NCI-H524 (cell line): ENCODE measurements at regions not wholly inside any gene's neighbourhood (a gene's known extent, or its start where the extent isn't known, plus 50 kb on each side); places are given as distances from the start of the nearest gene placed in this dataset.
A peak's percentile ranks its signal among the peaks of the same experiment; 100 is the strongest.
"Not testable (repeated sequence)": the region's sequence is repeated elsewhere in the genome, so short reads cannot be mapped to it uniquely, and the experiment has no call there.

Source experiments
- DNase-seq, 2 experiments: peaks; one replicate each; lab custom pipeline; 2025; lab: John Stamatoyannopoulos, UW

DNA sequence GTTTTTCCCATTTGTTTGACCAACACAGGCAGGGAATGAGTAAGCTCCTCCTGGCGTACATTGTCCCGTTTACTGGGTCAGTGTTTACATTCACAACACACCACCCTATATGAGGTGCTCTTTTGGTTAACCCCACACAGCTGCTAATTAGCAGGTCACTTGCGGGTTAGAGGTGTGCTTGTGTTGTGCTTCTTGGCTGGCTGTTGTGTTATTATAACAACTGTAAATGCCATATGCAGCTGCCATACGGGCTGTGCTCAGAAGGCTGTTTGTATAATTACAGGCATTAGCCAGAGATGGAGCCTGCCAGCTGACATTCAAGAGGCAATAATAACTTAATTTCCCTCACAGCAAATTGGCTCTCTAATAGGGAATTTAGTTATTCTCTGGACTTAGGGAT lies 205.1 kb upstream of the ELAC2 start:
- peak in 1 of 2 experiments; percentile 1 for DNase-seq

DNA sequence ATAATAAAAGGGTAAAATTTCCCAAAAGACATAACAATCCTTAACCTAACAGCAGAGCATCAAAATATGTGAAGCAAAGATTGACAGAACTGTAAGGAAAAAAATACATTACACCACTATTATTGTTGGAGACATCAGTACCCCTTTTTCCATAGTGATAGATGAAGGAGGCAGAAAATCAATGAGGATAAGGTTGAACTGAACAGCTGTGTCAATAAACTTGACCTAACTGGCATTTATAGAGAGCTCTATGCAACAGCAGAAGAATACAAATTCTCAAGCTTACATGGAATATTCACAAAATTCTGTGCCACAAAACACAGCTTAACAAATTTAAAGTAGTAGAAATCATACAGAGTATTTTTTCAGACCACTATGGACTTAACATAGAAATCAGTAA lies 195.0 kb upstream of the ELAC2 start:
- DNase-seq: no peak

DNA sequence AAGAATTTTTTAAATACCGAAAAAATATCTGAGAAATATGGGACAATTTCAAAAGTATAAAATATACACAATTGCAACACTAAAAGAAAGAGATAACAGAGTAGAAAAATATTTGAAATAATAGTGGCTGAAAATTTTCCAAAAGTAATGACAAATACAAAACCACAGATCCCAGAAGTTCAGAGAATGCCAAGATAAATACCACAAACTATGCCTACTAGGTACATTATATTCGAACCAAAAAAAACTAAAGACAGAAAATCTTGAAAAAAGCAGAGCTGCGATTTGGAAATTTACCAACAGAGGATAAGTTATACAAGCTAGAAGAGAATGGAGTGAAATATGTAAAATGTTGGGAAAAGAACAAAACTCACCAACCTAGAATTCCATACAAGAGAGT lies 191.3 kb upstream of the ELAC2 start:
- no peak for DNase-seq

DNA sequence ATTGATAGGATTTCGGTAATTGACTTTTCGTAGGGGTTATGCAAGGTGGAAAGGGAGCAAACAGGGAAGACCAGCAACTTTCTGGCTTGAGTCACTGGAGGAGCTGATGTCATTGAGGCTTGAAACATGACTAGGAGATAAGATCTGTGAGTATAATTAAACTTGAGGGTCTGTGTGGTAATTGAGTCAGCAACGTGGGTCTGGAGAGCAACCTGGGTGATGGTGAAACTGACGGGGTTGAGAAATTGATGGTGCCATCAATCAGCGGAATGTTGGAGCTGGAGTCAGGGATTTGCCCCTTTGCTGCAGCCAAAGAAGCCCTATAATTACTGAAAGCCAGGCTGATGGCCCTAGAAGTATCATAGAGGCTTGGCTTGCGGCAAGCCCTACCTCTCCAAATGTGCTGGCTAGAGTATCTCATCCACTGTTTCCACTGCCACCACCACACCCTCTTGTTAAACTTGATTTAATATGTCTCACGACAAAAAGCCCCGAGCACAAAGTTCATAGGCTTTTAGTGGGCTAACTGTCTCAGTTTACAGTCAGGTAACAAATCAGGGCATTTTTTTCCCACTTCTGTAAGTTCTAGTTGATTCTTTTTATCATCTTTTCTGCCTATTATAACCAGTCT lies 186.9 kb upstream of the ELAC2 start:
- no peak for DNase-seq

DNA sequence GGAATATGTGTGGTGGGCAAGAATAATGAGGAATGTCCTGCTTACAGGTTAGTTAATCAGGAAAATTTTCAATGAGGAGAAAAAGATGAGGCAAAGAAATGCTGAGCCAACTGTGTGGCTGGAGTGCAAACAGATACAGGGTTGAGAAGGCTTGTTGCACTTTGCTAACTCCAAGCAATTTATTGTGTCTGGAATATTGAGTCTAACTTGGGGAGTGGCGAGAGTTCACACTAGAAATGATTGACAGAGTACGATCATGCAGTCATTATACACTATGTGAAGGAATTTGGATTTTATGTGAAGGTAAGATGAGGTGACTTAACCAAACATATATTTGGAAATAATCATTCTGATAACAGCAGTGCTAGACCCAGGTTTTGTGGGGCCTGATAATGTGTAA lies 185.0 kb upstream of the ELAC2 start:
- DNase-seq: no peak

DNA sequence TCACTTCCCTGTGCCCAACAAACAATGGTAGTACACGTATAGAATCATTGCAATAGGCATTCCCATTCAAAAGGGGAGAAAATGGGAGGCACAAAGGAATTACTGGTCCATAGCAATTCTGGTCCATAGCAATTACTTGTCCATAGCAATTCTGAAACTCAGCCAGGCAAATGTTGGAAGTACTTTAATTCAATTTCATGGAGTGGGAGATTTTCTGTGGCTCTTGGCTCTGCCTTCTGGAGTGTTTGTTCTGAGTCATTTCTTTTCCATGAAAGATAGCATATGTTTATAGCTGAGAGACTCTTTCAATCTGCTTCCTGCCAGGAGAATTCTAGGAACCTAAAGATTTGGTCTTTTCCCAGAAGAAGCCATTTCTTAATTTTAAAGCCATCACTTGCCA lies 182.8 kb upstream of the ELAC2 start:
- DNase-seq: no peak

DNA sequence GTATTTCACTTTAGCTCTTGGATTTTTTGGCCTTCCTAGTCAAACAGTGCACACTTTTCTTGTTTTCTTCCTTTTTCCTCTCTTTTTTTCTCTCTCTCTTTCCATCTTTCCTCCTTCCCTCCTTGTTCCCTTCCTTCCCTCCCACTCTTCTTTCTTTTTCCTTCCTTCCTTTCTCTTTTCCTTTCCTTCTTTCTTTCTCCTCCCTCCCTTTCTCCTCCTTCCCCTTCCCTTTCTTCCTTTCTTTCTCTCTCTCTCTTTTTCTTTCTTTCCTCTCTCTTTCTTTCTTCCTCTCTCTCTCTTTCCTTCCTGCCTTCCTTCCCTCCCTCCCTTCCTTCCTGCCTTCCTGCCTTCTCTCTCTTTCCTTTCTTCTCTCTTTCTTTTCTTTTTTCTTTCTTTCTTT lies 181.6 kb upstream of the ELAC2 start:
- DNase-seq: no peak

DNA sequence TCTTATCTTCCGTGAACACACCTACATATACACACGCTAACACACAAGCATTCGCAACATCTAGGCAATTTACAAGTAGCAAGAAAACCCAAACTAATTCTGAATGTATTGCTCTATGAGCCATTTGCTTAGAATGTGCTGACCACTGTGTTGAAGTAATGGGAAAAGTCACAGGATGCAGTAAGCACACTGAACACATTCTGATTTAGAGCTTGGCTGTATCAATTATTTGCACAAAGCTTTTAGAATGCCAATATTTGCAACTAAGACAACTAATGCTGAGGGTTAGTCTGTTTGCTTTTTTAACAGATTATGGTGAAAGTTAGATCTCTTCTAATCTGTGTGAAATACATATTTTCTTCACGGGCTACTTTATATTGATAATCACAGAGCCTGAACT lies 179.8 kb upstream of the ELAC2 start:
- DNase-seq: no peak

DNA sequence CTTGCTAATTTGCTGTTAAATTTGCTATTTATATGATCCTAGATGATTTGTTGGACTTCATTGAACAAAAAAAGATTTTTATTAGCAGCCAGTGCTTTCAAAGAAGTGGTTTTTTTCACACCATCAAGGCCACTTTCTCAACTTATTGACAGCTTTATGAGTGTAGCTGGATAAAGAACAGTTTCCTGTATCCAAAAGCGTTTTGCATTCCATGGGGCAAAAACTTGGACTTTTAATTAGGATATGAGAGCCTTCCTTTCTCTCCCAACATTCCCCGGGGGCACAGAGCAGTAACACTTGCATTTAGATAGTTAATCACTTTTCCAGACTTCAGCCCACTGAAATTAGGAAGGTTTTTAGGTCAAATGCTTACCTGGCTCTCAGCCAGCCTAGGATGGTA lies 177.1 kb upstream of the ELAC2 start:
- no peak for DNase-seq

DNA sequence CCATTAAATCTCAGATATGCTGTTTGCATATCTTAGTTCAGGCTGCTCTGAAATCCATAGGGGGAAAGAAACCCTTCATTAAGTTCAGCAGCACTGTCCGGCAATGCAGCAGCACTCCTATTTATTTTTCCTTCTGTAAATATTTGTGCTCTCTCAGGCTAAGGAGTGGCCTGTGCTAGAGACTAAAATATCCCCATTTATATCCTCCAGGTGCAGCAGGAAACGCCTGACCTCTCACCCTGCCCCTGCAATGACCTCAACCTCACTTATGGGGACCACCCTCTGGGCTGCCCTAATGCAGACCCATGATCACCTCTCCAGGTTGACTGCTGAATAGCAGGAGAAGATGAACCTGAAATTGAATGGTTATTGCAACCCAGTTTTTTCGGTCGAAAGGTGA lies 165.0 kb upstream of the ELAC2 start:
- no peak for DNase-seq

DNA sequence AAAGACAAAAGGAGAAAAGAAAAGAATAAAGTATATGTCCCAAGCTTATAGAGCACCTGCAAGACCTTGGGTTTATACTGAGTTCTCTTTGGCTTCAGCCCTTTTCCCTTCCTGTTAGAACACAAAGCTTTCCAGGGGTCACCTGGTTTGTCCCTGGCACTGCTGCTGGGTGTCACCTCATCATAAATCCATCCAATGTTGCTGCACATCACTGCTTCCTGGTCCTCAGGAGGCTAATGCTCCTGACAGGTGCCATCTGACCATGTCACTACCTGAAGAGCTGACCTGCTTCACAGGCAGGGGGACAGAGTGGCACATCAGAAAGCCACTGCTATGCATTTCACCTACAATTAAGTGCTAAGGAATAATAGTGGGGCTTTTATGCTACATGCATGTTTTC lies 164.6 kb upstream of the ELAC2 start:
- no peak for DNase-seq

DNA sequence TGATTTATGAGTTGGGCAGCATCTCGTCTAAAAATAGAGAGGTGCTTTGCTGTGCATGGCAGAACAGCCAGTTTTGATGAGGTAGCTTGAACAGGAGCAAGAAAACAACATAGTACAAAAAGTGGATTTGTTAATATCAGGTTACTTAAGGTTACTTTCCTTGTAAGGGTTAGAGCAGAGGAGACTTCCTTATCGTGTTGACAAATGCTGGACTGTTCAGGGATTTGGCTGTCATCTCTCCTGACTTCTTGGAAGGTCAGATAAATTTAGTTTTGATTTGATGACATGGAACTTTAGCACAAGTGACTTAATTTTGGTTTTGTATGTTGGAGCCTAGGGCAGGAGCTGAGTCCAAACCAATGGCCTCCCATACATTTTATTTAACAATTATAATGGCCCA lies 163.9 kb upstream of the ELAC2 start:
- no peak for DNase-seq

DNA sequence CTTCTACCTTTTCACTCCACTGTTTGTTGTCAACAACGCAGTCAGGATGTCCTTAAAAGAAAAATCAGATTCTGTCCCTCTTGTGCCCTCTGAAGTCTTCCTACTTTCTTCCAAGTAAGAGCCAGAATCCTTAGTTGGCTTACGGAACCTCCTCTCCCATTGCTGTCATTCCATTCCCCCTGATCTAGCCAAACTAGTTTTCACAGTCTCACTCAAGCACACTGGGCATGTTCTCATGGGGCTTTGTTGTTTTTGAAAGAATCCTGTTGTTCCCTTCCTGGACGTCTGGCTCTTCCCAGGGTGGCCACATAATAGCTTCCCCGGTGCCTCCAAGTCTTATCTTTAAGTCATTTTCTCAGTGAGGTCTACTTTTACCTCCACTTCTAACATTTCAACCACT lies 158.6 kb upstream of the ELAC2 start:
- DNase-seq: no peak

DNA sequence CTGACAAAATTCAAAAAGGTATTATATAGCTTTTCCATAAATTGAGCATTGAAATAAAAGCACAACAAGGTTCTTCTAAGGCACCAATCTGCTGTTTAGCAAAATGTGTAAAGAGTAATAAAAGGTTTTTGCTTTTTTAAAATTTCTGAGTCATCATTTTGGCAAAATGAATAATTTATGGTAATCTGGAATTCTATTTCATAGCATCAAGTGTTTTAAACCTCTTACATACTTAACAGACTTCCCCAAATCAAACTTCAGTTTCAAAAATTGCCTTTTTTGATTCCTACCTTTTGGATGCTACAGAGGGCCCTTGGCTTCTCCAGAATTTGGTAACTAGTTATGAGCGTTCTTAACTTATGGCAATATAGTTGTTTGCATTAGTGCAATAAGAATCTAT lies 154.0 kb upstream of the ELAC2 start:
- DNase-seq: no peak

DNA sequence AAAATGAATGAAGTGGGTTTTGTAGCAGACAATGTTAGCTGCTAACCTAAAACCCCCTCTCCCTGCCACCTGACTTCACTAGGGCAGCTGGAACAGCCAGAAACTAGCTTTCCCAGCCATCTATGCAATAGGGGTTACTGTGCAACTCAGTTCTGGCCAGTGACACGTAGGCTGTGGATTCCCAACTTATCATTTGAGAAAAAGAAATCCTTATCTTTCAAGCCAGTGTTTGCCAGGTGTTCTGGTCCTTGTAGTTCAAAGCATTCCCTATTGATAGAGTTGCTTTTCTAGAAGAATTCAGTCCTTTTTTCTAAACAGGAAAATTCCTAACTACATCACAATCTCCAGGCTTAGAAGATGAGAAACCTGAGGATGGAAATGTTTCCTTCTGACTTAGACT lies 144.5 kb upstream of the ELAC2 start:
- DNase-seq: no peak

DNA sequence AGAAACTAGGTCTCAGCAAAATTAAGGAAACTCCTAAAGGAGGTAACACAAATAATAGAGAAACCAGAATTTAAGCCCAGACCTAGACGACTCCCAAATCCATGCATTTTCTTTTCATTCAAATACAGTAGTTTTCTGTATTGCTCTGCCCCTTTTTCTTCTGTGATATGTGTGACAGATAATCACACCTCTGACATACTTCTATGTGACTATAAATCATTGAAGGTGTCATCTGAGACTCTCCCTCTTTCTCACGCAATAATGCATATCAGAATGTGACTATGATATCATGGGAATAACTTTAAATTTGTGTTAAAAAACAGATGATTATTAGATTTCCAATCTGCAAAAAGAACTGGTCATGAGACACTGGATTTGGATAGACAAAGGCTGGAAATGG lies 143.0 kb upstream of the ELAC2 start:
- DNase-seq: no peak

DNA sequence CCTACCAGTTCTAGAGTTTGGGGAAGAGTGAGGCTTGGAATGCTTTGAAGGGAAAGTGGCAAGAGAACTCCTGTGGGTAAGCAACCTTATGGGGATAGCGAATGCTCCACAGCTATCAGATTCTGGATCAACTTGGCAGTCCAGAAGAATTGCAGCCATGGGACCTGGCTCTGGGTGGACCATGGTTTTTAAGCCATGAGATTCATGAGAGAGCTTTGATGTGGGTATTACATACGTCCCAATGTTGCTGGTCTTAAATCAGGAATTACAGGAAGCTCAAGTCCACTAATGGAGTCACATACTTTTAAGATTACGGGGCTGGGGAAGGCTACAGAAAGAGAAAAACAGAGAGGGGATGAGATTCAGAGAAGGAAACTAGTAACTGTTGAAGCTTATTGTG lies 142.5 kb upstream of the ELAC2 start:
- no peak for DNase-seq

DNA sequence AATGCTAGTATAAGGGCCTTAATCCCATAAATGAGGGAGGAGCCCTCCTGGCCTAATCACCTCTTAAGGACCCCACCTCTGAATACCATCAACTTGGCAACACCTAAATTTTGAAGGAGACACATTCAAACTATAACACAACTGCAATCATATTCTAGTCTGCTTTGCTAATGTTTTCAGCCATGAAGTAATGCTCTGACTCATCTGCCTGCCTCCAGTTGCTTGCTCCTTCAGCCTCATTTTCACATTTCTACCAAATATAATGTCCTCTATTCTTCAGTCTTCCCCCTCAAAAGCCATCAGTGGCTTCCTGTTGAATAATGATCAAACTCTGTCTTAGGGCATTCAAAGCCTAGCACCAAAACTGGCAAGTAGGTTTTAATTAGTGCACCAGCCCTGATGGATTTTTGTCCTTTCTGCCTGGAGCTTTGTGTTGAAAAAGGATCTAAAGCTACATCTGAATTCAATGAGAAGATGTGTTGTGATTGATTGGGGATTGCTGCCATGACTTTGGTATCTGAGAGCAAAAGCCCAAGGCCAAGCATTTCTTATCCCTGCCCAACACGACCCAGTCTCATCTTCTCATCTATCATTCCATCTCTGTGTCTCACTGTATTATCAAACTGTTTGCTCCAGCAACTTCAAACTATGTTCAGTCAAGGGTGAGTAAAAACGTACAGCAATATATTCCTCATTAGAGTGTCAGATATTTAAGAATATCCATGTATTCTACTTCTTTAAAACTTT lies 140.8 kb upstream of the ELAC2 start:
- DNase-seq: no peak

DNA sequence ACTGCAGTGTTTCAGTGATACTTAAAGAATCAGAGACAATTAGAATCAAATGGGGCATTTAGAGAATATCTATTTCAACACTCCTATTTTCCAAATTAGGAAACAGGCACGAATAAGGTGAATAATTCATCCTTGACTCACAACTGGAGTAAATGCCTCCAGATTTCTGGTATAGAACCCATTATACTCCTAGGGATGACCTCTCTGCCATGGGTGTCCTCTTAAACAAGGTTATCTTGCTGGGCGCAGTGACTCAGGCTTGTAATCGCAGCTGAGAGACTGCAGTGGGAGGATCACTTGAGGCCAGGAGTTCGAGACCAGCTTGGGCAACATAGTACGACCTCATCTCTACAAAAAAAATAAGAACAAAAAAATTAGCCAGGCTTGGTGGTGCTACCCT lies 139.8 kb upstream of the ELAC2 start:
- no peak for DNase-seq

DNA sequence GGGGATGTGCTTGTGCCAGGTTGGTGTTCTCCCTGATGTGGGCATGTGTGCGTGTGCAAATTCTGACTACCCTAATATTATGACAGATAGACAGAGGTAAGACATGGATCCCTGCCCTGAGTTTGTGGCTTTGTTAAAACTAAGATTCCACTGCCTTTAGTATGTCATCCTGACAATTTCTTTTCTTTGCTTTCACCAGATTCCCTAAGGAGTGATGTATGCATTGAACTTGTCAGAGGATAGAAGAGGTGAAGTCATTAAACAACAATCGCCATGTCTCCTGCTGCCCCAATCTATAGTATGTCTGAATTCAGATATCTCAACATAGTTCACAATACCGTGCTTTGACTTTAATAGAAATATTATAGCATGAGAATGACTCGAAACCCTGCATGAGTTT lies 137.1 kb upstream of the ELAC2 start:
- DNase-seq: no peak

DNA sequence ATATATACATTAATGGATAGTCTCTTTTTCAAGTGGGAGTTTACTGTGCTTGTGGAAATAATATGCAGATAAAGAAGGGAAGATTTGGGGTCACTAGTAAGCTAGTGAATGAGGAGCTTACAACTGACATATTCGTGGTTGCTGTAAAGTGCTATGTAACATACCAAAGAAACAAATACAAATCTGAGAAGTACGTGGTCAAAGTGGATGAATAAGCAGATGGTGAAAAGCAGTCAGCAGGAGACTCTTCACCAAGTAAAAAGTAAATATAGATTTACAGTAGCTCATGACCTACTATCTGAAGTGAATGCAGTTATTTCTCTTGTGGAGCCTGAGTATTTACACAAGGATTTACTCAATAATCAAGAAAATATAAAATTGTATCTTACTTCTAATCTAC lies 136.6 kb upstream of the ELAC2 start:
- DNase-seq: no peak

DNA sequence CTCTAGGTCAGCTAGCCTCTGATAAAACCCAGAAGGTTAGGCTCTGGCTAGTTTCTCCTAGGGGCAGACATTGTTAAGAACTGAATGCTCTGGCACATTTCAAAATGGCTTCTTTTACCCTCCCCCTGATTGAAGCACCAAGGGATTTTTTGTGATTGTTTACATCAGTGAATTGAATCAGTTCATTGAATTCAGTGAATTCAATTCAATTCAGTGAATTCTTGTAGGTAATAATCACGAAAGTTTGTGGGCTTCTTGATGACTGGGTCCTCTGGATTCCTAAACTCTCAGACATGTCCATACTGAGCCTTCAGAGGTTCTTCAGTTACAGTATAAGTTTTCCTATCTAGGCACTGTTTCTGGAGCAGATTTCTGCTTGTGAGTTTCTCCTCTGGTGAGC lies 135.2 kb upstream of the ELAC2 start:
- DNase-seq: no peak

DNA sequence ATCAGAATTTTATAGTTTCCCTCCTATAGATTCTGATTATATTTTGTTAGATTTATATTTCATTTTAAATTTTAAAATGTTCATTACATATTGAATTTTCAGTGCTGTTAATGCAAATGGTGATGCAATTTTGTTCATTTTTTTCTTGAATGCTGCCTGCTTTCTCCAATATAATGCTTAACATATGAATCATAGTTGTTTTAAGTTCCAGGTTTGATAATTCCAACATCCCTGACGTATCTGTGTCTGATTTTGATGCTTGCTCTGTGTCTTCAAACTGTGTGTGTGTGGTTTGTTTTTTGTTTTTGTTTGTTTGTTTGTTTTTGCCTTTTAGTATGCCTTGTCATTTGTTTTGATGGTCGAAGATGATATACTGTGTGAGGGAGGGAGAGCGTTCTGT lies 134.7 kb upstream of the ELAC2 start:
- no peak for DNase-seq

DNA sequence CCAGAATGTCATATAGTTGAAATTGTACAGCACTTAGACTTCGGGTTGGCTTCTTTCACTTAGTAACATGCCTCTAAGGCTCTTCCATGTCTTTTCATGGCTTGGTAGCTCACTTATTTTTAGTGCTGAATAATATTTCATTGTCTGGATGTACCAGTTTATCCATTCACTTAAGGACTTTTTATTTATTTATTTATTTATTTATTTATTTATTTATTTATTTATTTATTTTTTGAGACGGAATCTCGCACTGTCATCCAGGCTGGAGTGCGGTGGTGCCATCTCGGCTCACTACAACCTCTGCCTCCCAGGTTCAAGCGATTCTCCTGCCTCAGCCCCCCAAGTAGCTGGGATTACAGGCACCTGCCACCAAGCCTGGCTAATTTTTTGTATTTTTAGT lies 132.9 kb upstream of the ELAC2 start:
- not testable (repeated sequence) for DNase-seq
